H1 (cell line): ENCODE measurements at regions not wholly inside any gene's neighbourhood (a gene's known extent, or its start where the extent isn't known, plus 50 kb on each side); places are given as distances from the start of the nearest gene placed in this dataset.

Experiments
- CTCF ChIA-PET: fragments of 300-600 bp; sonication (Branson Sonifier 250); formaldehyde crosslinking; loops from one replicate; lab custom pipeline; 2021; ENCODE audit not compliant: partially characterized antibody; lab: Charles Lee
- POLR2A ChIA-PET: fragments of 300-600 bp; sonication (Branson Sonifier 250); formaldehyde crosslinking; loops from one replicate; lab custom pipeline; 2021; ENCODE audit warnings: inconsistent platforms; ENCODE audit not compliant: partially characterized antibody; lab: Charles Lee
- DNase-seq, 2 experiments: peaks; one replicate each; pipeline versions ENCODE4 v3.0.0 to v3.0.0-alpha.2; 2010 to 2022; ENCODE audit warnings: low spot score in 2 of 2, low read depth in 1 of 2, mixed read lengths in 1 of 2
- FAIRE-seq: peaks from 2 replicates; lab custom pipeline; 2011; peaks lifted over from hg19 to GRCh38; lab: Jason Lieb, UNC
- H2AFZ ChIP-seq: 2 replicates; pipeline ENCODE4 v1.8.1; 2012; ENCODE audit warnings: low read length, inconsistent platforms
- H2AK5ac ChIP-seq: 2 replicates; pipeline ENCODE4 v1.6.1; 2013; ENCODE audit warnings: low read depth, low read length
- H2BK120ac ChIP-seq: replicated peaks from 2 replicates; pipeline ENCODE3; 2013; ENCODE audit warnings: low read depth, low read length, inconsistent platforms
- H2BK12ac ChIP-seq: 2 replicates; pipeline ENCODE4 v1.6.1; 2013; ENCODE audit warnings: low read depth, low read length
- H2BK15ac ChIP-seq: 2 replicates; pipeline ENCODE4 v1.6.1; 2013; ENCODE audit warnings: low read length
- H2BK20ac ChIP-seq: 2 replicates; pipeline ENCODE4 v1.6.1; 2013; ENCODE audit warnings: low read length
- H2BK5ac ChIP-seq: 2 replicates; pipeline ENCODE4 v1.6.1; 2013; ENCODE audit warnings: low read depth, low read length
- H3K14ac ChIP-seq: 2 replicates; pipeline ENCODE4 v1.6.1; 2013; ENCODE audit warnings: inconsistent platforms; ENCODE audit not compliant: insufficient read length
- H3K18ac ChIP-seq: 2 replicates; pipeline ENCODE4 v1.6.1; 2013; ENCODE audit warnings: low read length; ENCODE audit errors: extremely low read depth
- H3K23ac ChIP-seq: 2 replicates; pipeline ENCODE4 v1.6.1; 2013; ENCODE audit warnings: inconsistent platforms; ENCODE audit not compliant: insufficient read length
- H3K23me2 ChIP-seq: 2 replicates; pipeline ENCODE4 v1.6.1; 2013; ENCODE audit warnings: low read depth, low read length
- H3K27ac ChIP-seq: 2 replicates; pipeline ENCODE4 v1.6.1; 2011; ENCODE audit warnings: low read depth, low read length, inconsistent platforms
- H3K27me3 ChIP-seq, 4 experiments: replicated peaks in 1 of 4; 1 replicate in 1 of 4; 2 replicates in 3 of 4; pipeline versions ENCODE4 v1.6.1 to v1.8.1; 2011 to 2013; ENCODE audit warnings: low read length in 3 of 4, mild to moderate bottlenecking in 3 of 4, inconsistent platforms in 2 of 4, mixed read lengths in 2 of 4, moderate library complexity in 1 of 4; ENCODE audit not compliant: control insufficient read depth in 3 of 4, insufficient read depth in 3 of 4; ENCODE audit errors: extremely low read depth in 1 of 4
- H3K36me3 ChIP-seq, 4 experiments: 2 replicates each; pipeline versions ENCODE4 v1.6.1 to v1.8.1; 2011 to 2013; ENCODE audit warnings: mild to moderate bottlenecking in 4 of 4, low read length in 3 of 4, moderate library complexity in 2 of 4, control low read depth in 1 of 4, inconsistent platforms in 1 of 4; ENCODE audit not compliant: insufficient read depth in 4 of 4, control insufficient read depth in 2 of 4
- H3K4ac ChIP-seq: replicated peaks from 2 replicates; pipeline ENCODE3; 2013; ENCODE audit warnings: low read length, low read depth, mixed read lengths, inconsistent platforms; ENCODE audit not compliant: insufficient read length
- H3K4me1 ChIP-seq, 4 experiments: replicated peaks in 1 of 4; 1 replicate in 1 of 4; 2 replicates in 3 of 4; pipeline versions ENCODE4 v1.6.1 to v1.8.1; 2011 to 2013; ENCODE audit warnings: low read length in 3 of 4, inconsistent platforms in 2 of 4, mixed read lengths in 1 of 4; ENCODE audit not compliant: insufficient read depth in 4 of 4, control insufficient read depth in 3 of 4
- H3K4me2 ChIP-seq, 2 experiments: 2 replicates each; pipeline versions ENCODE4 v1.6.1 to v1.8.1; 2011 to 2013; ENCODE audit warnings: low read depth in 2 of 2, low read length in 2 of 2, control low read depth in 1 of 2, inconsistent platforms in 1 of 2, mild to moderate bottlenecking in 1 of 2; ENCODE audit not compliant: insufficient read depth in 1 of 2
- H3K4me3 ChIP-seq, 4 experiments: fragments of 200-600, 300-600 bp in 1 of 4; sonication (generic), shearing (Covaris generic), sonication (Bioruptor Twin) in 1 of 4; 2 replicates each; pipeline versions ENCODE4 v1.5.1 to v1.8.1; 2011 to 2016; ENCODE audit warnings: low read length in 4 of 4, low read depth in 3 of 4, control low read depth in 2 of 4, inconsistent platforms in 2 of 4, mild to moderate bottlenecking in 2 of 4, mixed read lengths in 1 of 4, moderate library complexity in 1 of 4; ENCODE audit not compliant: insufficient read depth in 2 of 4; ENCODE audit errors: extremely low read depth in 1 of 4
- H3K56ac ChIP-seq: replicated peaks from 2 replicates; pipeline ENCODE3; 2013; ENCODE audit warnings: low read depth, mild to moderate bottlenecking, mixed read lengths, low read length, inconsistent platforms; ENCODE audit not compliant: insufficient read length
- H3K79me1 ChIP-seq: 2 replicates; pipeline ENCODE4 v1.6.1; 2013; ENCODE audit warnings: low read depth, low read length, control low read depth
- H3K79me2 ChIP-seq, 2 experiments: 2 replicates each; pipeline versions ENCODE4 v1.6.1 to v1.8.1; 2012 to 2013; ENCODE audit warnings: low read length in 2 of 2, mild to moderate bottlenecking in 2 of 2, inconsistent platforms in 1 of 2; ENCODE audit not compliant: insufficient read depth in 2 of 2, control insufficient read depth in 1 of 2
- H3K9ac ChIP-seq, 4 experiments: replicated peaks in 1 of 4; 1 replicate in 1 of 4; 2 replicates in 3 of 4; pipeline versions ENCODE4 v1.6.1 to v1.8.1; 2011 to 2013; ENCODE audit warnings: low read depth in 3 of 4, low read length in 3 of 4, control low read depth in 2 of 4, mild to moderate bottlenecking in 2 of 4, moderate library complexity in 2 of 4, inconsistent platforms in 1 of 4; ENCODE audit errors: extremely low read depth in 1 of 4
- H3K9me3 ChIP-seq, 2 experiments: 2 replicates each; pipeline versions ENCODE4 v1.6.1 to v1.8.1; 2012 to 2013; ENCODE audit warnings: mild to moderate bottlenecking in 2 of 2, moderate library complexity in 2 of 2, control low read depth in 1 of 2, inconsistent platforms in 1 of 2, low read depth in 1 of 2, low read length in 1 of 2, mixed read lengths in 1 of 2; ENCODE audit not compliant: insufficient read depth in 2 of 2
- H4K20me1 ChIP-seq, 2 experiments: replicated peaks in 1 of 2; 2 replicates each; pipeline versions ENCODE3 to v1.8.1; 2011 to 2013; ENCODE audit warnings: inconsistent platforms in 2 of 2, low read length in 2 of 2, mild to moderate bottlenecking in 1 of 2; ENCODE audit not compliant: insufficient read depth in 2 of 2, control insufficient read depth in 1 of 2
- H4K5ac ChIP-seq: 2 replicates; pipeline ENCODE4 v1.6.1; 2013; ENCODE audit warnings: low read length, low read depth, mixed read lengths, inconsistent platforms; ENCODE audit not compliant: insufficient read length
- H4K8ac ChIP-seq: 2 replicates; pipeline ENCODE4 v1.8.0; 2013; ENCODE audit warnings: mild to moderate bottlenecking, moderate library complexity, low read length, inconsistent platforms; ENCODE audit not compliant: insufficient read depth; ENCODE audit errors: extremely low read depth
- H4K91ac ChIP-seq: replicated peaks from 2 replicates; pipeline ENCODE3; 2013; ENCODE audit warnings: low read length, mixed read lengths, inconsistent platforms; ENCODE audit not compliant: insufficient read length
- RAD21 ChIP-seq, 2 experiments: IDR thresholded peaks in 1 of 2; conservative IDR thresholded peaks in 1 of 2; 2 replicates each; pipeline ENCODE4 v1.6.1; 2011; ENCODE audit warnings: low read depth in 2 of 2, low read length in 2 of 2, improper control_type of control experiment in 1 of 2, inconsistent platforms in 1 of 2, mild to moderate bottlenecking in 1 of 2, moderate library complexity in 1 of 2
- WGBS, 2 experiments: shearing (Covaris generic) in 1 of 2; methylation state at CpG; one replicate each; pipeline versions ENCODE4 v1.1.6 to v1.1.7; 2013 to 2015; ENCODE audit warnings: low lambda C conversion rate in 2 of 2, mixed read lengths in 2 of 2, inconsistent platforms in 1 of 2, low coverage in 1 of 2, missing lambda C conversion rate in 1 of 2; ENCODE audit not compliant: insufficient replicate concordance in 2 of 2, insufficient coverage in 1 of 2, insufficient read length in 1 of 2; ENCODE audit errors: extremely low coverage in 1 of 2, missing lambda C conversion rate in 1 of 2; 5-methylcytosine and 5-hydroxymethylcytosine counted together
- TF ChIP-seq, protein P1 (sequence below), 3 experiments: IDR thresholded peaks; 1 replicate in 2 of 3; 2 replicates in 1 of 3; pipeline versions ENCODE4 v1.5.1 to v1.6.1; 2011; ENCODE audit warnings: low read length in 3 of 3, mild to moderate bottlenecking in 3 of 3, inconsistent platforms in 2 of 3, low read depth in 1 of 3, moderate library complexity in 1 of 3; ENCODE audit not compliant: insufficient read depth in 1 of 3; ENCODE audit errors: control extremely low read depth in 1 of 3

DNA sequence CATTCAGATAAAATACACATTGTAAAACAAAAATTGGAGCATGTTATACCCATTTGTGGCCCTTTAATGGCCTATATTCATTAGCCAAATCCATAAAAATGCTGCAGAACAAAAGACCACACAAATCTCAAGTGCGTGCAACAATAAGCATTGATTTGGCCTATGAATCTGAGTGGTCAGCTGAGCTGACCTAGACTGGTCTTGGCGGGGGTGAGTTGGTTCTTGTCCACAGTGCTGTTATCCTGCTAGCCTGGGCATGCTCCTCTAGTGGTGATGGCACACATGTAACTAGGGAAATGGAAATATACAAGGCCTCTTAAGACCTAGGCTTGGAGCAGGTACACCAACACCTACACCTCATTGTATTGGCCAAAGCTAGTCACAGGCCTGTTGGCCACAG, 122.2 kb upstream of the TBCA start:
- TF ChIP-seq RAD21 (IDR thresholded peaks at IDR 0.05 in 1 of 2, conservative IDR thresholded peaks at IDR 0.05 in 1 of 2; ENCODE audit: low read depth in 2 of 2, low read length in 2 of 2), result no peak
- TF ChIP-seq, protein P1, sequence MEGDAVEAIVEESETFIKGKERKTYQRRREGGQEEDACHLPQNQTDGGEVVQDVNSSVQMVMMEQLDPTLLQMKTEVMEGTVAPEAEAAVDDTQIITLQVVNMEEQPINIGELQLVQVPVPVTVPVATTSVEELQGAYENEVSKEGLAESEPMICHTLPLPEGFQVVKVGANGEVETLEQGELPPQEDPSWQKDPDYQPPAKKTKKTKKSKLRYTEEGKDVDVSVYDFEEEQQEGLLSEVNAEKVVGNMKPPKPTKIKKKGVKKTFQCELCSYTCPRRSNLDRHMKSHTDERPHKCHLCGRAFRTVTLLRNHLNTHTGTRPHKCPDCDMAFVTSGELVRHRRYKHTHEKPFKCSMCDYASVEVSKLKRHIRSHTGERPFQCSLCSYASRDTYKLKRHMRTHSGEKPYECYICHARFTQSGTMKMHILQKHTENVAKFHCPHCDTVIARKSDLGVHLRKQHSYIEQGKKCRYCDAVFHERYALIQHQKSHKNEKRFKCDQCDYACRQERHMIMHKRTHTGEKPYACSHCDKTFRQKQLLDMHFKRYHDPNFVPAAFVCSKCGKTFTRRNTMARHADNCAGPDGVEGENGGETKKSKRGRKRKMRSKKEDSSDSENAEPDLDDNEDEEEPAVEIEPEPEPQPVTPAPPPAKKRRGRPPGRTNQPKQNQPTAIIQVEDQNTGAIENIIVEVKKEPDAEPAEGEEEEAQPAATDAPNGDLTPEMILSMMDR (IDR thresholded peaks at IDR 0.05; ENCODE audit: control extremely low read depth in 1 of 3, insufficient read depth in 1 of 3, low read depth in 1 of 3, low read length in 3 of 3), result peak in 1 of 3 experiments; percentile 2; a peak in 1 of 4 replicates
- Histone ChIP-seq H3K23me2 (no peaks in the 10 kb centered on the region), H3K4me3 (no peak overlapping the region), H3K4me2 (no peak overlapping the region), H3K18ac (no peak overlapping the region), H3K27ac (no peak overlapping the region), H4K20me1 (no peaks in the 10 kb centered on the region), H2BK20ac (no peak overlapping the region), H3K79me1 (no peaks in the 10 kb centered on the region), H3K4me1 (no peaks in the 10 kb centered on the region), H2BK15ac (no peak overlapping the region), H3K14ac (no peak overlapping the region), H3K4ac (no peak overlapping the region), H4K8ac (no peak overlapping the region), H2AK5ac (no peak overlapping the region), H3K27me3 (no peaks in the 10 kb centered on the region), H3K56ac (no peak overlapping the region), H3K36me3 (no peaks in the 10 kb centered on the region; a peak in 1 of 8 replicates), H3K9me3 (no peaks in the 10 kb centered on the region), H2BK5ac (no peak overlapping the region), H4K91ac (no peak overlapping the region), H3K79me2 (no peaks in the 10 kb centered on the region), H2BK12ac (no peak overlapping the region), H4K5ac (no peak overlapping the region), H3K9ac (no peak overlapping the region), H2AFZ (no peak overlapping the region), H2BK120ac (no peak overlapping the region), H3K23ac (no peak overlapping the region)
- no peak for FAIRE-seq
- ChIA-PET CTCF (no interaction called here), POLR2A (no interaction called here)
- 83% methylated on average over 2 of the region's 2 CpGs; no CpG with 5 or more reads in 1 of the 2 experiments for WGBS, 2 experiments
- no peak for DNase-seq
